Breast epithelium (tissue), 3 donors: ENCODE measurements at regions not wholly inside any gene's neighbourhood (a gene's known extent, or its start where the extent isn't known, plus 50 kb on each side); places are given as distances from the start of the nearest gene placed in this dataset.

ENCODE experiments used
- CTCF ChIP-seq, 3 donors: fragments of 450-650 bp; IDR thresholded peaks; one replicate each; pipeline ENCODE4 v1.5.1; 2016 to 2017; ENCODE audit warnings: antibody characterized with exemption in 3 of 3, mild to moderate bottlenecking in 3 of 3, moderate library complexity in 3 of 3
- POLR2A ChIP-seq: fragments of 450-650 bp; IDR thresholded peaks from one replicate; pipeline ENCODE4 v1.6.1; 2016; ENCODE audit warnings: antibody characterized with exemption, mild to moderate bottlenecking, moderate library complexity

- TF ChIP-seq CTCF (IDR thresholded peaks at IDR 0.05) (no peak), POLR2A (no peak)
These were observed 246.3 kb downstream of the IRS1 start for GRCh38 chr2:226553333-226553732.
